ENCODE measurements at regions not wholly inside any gene's neighbourhood (a gene's known extent, or its start where the extent isn't known, plus 50 kb on each side); places are given as distances from the start of the nearest gene placed in this dataset.

DNA sequence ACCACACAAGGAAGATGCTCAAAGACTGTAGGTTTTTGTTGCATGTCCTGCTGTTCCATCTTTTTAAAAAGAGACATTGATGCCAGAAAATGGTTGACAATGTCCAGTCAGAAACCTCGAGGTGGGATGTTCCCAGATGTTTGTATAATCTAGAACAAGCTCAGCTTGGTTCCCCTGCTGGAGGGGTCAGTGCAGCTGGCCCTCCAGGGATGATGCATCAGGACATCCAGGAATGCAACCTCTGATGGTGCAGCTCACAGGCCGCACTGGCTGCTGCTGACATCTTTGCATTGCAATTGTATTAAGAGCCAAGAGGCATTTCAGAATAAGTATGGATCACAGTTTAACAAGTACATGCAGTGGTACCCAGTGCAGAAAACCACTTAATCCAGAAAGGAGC, 122.4 kb downstream of the MED10 start:
- TF ChIP-seq, protein P1, sequence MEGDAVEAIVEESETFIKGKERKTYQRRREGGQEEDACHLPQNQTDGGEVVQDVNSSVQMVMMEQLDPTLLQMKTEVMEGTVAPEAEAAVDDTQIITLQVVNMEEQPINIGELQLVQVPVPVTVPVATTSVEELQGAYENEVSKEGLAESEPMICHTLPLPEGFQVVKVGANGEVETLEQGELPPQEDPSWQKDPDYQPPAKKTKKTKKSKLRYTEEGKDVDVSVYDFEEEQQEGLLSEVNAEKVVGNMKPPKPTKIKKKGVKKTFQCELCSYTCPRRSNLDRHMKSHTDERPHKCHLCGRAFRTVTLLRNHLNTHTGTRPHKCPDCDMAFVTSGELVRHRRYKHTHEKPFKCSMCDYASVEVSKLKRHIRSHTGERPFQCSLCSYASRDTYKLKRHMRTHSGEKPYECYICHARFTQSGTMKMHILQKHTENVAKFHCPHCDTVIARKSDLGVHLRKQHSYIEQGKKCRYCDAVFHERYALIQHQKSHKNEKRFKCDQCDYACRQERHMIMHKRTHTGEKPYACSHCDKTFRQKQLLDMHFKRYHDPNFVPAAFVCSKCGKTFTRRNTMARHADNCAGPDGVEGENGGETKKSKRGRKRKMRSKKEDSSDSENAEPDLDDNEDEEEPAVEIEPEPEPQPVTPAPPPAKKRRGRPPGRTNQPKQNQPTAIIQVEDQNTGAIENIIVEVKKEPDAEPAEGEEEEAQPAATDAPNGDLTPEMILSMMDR (IDR thresholded peaks at IDR 0.05; ENCODE audit: borderline replicate concordance, control extremely low read depth, extremely low read depth, insufficient read depth, missing control alignments): no peak
- DNase-seq (ENCODE audit: low spot score): no peak
- in situ Hi-C loops (cut with MboI; ENCODE audit: low sequenced_read_pairs, unreplicated experiment): no loop called here

DNA sequence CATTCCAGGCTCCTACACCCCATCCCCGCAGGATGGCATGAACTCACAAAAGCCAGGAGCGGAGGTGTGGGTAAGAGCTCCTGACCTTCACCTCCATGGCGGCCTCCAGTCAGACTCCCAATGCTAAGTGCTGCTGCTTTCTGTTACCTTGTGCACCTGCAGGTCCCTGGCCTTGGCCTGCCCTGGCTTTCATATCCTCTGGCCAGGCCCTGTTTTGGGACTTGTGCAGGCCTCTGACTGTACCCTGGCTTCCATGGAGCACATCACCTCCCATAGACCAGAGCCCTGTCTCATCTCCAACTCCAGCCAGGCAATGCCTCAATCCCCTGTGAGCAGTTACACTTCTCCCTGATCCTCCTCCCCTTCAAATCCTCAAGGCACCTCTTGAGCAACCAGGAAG, 124.5 kb downstream of the MED10 start:
- no peak for DNase-seq (ENCODE audit: low spot score)
- TF ChIP-seq, protein P1 (IDR thresholded peaks at IDR 0.05; ENCODE audit: borderline replicate concordance, control extremely low read depth, extremely low read depth, insufficient read depth, missing control alignments): no peak
- in situ Hi-C loops (cut with MboI; ENCODE audit: low sequenced_read_pairs, unreplicated experiment): no loop called here

DNA sequence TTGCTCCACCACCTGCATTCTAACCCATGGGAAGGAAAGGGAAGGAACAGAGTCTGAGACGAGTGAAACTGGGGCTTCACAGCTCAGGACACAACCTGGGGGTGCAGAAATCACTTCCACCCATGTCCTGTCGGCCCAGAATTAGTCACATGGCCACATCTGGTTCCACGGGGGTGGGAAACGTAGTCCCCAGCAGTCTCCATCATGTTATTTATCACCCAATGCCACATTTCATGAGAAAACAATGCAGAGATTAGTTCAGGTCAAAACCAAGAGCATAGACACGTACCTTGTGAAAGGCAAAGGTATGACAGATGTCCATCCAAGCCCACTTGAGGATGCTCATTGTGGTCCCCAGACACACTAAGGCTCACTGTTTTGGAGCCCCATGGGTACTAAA, 125.1 kb downstream of the MED10 start:
- DNase-seq (ENCODE audit: low spot score): no peak
- TF ChIP-seq, protein P1 (IDR thresholded peaks at IDR 0.05; ENCODE audit: borderline replicate concordance, control extremely low read depth, extremely low read depth, insufficient read depth, missing control alignments): no peak
- in situ Hi-C loops (cut with MboI; ENCODE audit: low sequenced_read_pairs, unreplicated experiment): no loop called here

DNA sequence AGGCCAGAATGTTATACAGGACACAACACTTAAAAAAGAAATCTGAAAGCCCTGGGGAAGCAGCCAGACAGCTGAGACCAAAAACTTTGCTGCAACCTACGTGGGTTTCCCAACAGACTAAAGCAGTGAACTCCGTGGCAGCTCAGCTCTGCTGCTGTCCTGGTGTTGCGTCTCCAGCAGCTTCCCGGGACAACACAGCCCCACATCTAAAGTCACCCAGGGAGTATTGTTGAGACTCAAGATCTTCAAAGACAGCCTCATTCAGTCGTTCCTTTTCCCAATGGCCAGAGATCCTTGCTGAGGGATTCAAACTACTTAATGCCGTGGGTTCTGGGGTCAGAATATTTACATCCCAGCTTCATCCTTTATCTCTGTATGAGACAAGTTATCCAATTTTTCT, 125.8 kb downstream of the MED10 start:
- in situ Hi-C loops (cut with MboI; ENCODE audit: low sequenced_read_pairs, unreplicated experiment): no loop called here
- TF ChIP-seq, protein P1 (IDR thresholded peaks at IDR 0.05; ENCODE audit: borderline replicate concordance, control extremely low read depth, extremely low read depth, insufficient read depth, missing control alignments): no peak
- DNase-seq (ENCODE audit: low spot score): no peak

DNA sequence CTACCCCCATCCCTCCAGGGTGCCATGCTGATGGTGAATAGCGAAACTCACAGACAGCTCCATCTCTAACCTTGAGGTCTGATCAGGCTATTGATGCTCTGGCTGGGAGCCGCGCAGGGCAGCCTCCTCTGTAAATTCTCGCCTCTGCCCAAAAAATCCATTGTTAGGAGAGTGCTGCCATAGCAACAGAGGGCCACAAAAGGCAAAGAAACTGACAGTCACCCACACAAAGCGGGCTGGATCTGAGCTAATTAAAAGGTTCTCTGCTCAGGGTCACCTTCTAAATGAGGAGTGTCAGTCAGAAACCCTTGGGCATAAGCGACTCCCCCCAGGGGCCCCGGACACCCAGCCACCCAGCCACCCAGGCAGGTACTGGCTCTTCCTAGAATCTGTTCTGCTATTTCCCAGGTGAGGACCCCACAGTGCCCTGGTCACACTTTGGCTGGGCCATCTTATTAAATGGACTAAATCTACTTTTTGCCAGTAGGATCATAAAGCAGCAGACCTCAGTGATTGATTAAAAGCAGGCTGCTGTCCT, 126.7 kb downstream of the MED10 start:
- in situ Hi-C loops (cut with MboI; ENCODE audit: low sequenced_read_pairs, unreplicated experiment): no loop called here
- DNase-seq (ENCODE audit: low spot score): no peak
- TF ChIP-seq, protein P1 (IDR thresholded peaks at IDR 0.05; ENCODE audit: borderline replicate concordance, control extremely low read depth, extremely low read depth, insufficient read depth, missing control alignments): no peak

DNA sequence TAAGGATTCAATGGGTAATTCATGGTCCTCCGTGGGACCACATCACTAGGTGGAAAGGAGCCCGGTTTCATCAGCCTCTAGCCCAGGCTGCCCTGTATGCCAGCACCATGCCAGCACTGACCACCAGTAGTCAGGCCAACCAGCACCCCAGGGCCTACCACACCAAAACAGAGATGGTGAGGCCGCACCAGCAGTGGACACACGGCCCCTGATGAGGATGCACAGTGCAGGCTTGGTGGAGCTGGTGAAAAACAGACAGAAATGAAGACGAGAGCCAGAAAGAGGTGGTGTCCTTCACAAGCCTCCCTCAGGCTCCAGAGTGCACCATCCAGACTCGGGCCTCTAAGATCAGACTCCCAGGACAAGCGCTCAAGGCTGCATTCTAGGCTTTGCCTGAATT, 128.2 kb downstream of the MED10 start:
- TF ChIP-seq, protein P1 (IDR thresholded peaks at IDR 0.05; ENCODE audit: borderline replicate concordance, control extremely low read depth, extremely low read depth, insufficient read depth, missing control alignments): no peak
- no peak for DNase-seq (ENCODE audit: low spot score)
- in situ Hi-C loops (cut with MboI; ENCODE audit: low sequenced_read_pairs, unreplicated experiment): no loop called here

DNA sequence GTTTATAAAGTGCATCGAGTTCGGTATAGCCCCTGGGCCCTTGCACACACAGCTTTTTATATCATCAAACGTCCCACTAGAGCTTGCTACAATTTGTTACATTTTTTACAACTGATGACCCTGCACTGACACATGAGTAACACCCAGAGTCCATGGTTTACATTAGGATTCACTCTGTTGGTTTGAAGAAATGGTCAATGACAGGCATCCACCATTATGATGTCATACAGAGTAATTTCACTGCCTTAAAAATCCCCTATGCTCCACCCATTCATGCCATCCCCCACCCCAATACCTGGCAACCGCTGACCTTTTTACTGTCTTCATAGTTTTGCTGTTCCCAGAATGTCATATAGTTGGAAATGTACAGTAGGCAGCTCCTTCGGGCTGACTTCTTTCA, 130.2 kb downstream of the MED10 start:
- in situ Hi-C loops (cut with MboI; ENCODE audit: low sequenced_read_pairs, unreplicated experiment): no loop called here
- TF ChIP-seq, protein P1 (IDR thresholded peaks at IDR 0.05; ENCODE audit: borderline replicate concordance, control extremely low read depth, extremely low read depth, insufficient read depth, missing control alignments): no peak
- DNase-seq (ENCODE audit: low spot score): no peak

Data from GM13976 (cell line).